Liver (tissue), 8 donors: ENCODE measurements at regions not wholly inside any gene's neighbourhood (a gene's known extent, or its start where the extent isn't known, plus 50 kb on each side); places are given as distances from the start of the nearest gene placed in this dataset.

Experiments
- DNase-seq: peaks from one replicate; pipeline ENCODE4 v3.0.0-alpha.2; 2017; ENCODE audit warnings: low spot score
- H3K27ac ChIP-seq, 2 donors: one replicate each; pipeline ENCODE4 v1.7.0; 2013; ENCODE audit warnings: inconsistent platforms in 2 of 2, low read length in 2 of 2, control low read depth in 1 of 2, low read depth in 1 of 2, mild to moderate bottlenecking in 1 of 2
- H3K27me3 ChIP-seq, 4 donors: one replicate each; pipeline versions ENCODE4 v1.6.1 to v1.7.0; 2013; ENCODE audit warnings: low read length in 3 of 4, inconsistent platforms in 1 of 4, mild to moderate bottlenecking in 1 of 4, moderate library complexity in 1 of 4; ENCODE audit not compliant: control insufficient read depth in 4 of 4, insufficient read depth in 4 of 4
- H3K36me3 ChIP-seq, 4 donors: one replicate each; pipeline versions ENCODE4 v1.6.1 to v1.7.0; 2013; ENCODE audit warnings: low read length in 3 of 4, mild to moderate bottlenecking in 3 of 4, low read depth in 1 of 4, moderate library complexity in 1 of 4; ENCODE audit not compliant: control insufficient read depth in 4 of 4, insufficient read depth in 3 of 4
- H3K4me1 ChIP-seq, 4 donors: one replicate each; pipeline versions ENCODE4 v1.6.1 to v1.7.0; 2013; ENCODE audit warnings: low read length in 3 of 4, mild to moderate bottlenecking in 3 of 4, moderate library complexity in 1 of 4; ENCODE audit not compliant: control insufficient read depth in 4 of 4, insufficient read depth in 4 of 4
- H3K4me3 ChIP-seq, 3 donors: one replicate each; pipeline versions ENCODE4 v1.6.1 to v1.7.0; 2013; ENCODE audit warnings: low read length in 3 of 3, control low read depth in 1 of 3, low read depth in 1 of 3, mild to moderate bottlenecking in 1 of 3
- H3K9ac ChIP-seq, 2 donors: one replicate each; pipeline ENCODE4 v1.7.0; 2013; ENCODE audit warnings: low read length in 2 of 2, mild to moderate bottlenecking in 2 of 2, moderate library complexity in 2 of 2, control low read depth in 1 of 2, low read depth in 1 of 2
- H3K9me3 ChIP-seq, 4 donors: one replicate each; pipeline versions ENCODE4 v1.6.1 to v1.7.0; 2013; ENCODE audit warnings: low read length in 3 of 4; ENCODE audit not compliant: control insufficient read depth in 4 of 4
- FOXA1 ChIP-seq: IDR thresholded peaks from 2 replicates; pipeline ENCODE4 v1.6.1; 2016; ENCODE audit warnings: antibody characterized with exemption
- GABPA ChIP-seq, 2 donors: IDR thresholded peaks in 1 of 2; conservative IDR thresholded peaks in 1 of 2; 2 replicates each; pipeline ENCODE4 v1.6.1; 2016; ENCODE audit warnings: antibody characterized with exemption in 2 of 2, mild to moderate bottlenecking in 1 of 2, moderate library complexity in 1 of 2
- HNF4G ChIP-seq: IDR thresholded peaks from 2 replicates; pipeline ENCODE4 v1.6.1; 2016; ENCODE audit warnings: antibody characterized with exemption
- NR2F2 ChIP-seq: IDR thresholded peaks from 2 replicates; pipeline ENCODE4 v1.6.1; 2016; ENCODE audit warnings: antibody characterized with exemption
- RAD21 ChIP-seq, 2 donors: IDR thresholded peaks; 2 replicates each; pipeline ENCODE4 v1.6.1; 2016; ENCODE audit warnings: antibody characterized with exemption in 2 of 2, mild to moderate bottlenecking in 2 of 2
- SP1 ChIP-seq: IDR thresholded peaks from 2 replicates; pipeline ENCODE4 v1.6.1; 2018; ENCODE audit warnings: antibody characterized with exemption, mild to moderate bottlenecking
- YY1 ChIP-seq: IDR thresholded peaks from 2 replicates; pipeline ENCODE4 v1.6.1; 2016; ENCODE audit warnings: antibody characterized with exemption, mild to moderate bottlenecking
- WGBS: extraction: QIAGEN DNeasy Blood & Tissue Kit; methylation state at CpG from one replicate; pipeline ENCODE4 v1.1.7; 2013; 5-methylcytosine and 5-hydroxymethylcytosine counted together
- TF ChIP-seq, protein P1 (sequence below): IDR thresholded peaks from 2 replicates; pipeline ENCODE4 v1.6.1; 2016; ENCODE audit warnings: antibody characterized with exemption, mild to moderate bottlenecking
- TF ChIP-seq, protein P2 (sequence below): IDR thresholded peaks from 2 replicates; pipeline ENCODE4 v1.6.1; 2016; ENCODE audit warnings: antibody characterized with exemption
- TF ChIP-seq, protein P3 (sequence below): IDR thresholded peaks from 2 replicates; pipeline ENCODE4 v1.6.1; 2016; ENCODE audit warnings: antibody characterized with exemption
- TF ChIP-seq, protein P4 (sequence below): fragments of 150-350 bp; IDR thresholded peaks from 2 replicates; pipeline ENCODE4 v1.5.1; 2017; ENCODE audit warnings: improper control_type of control experiment, low read depth, low read length; ENCODE audit not compliant: missing input control
- donor health status: healthy.
- donor health status: healthy.
- donor health status: healthy.
- donor health status: healthy.
- donor health status: healthy.

DNA sequence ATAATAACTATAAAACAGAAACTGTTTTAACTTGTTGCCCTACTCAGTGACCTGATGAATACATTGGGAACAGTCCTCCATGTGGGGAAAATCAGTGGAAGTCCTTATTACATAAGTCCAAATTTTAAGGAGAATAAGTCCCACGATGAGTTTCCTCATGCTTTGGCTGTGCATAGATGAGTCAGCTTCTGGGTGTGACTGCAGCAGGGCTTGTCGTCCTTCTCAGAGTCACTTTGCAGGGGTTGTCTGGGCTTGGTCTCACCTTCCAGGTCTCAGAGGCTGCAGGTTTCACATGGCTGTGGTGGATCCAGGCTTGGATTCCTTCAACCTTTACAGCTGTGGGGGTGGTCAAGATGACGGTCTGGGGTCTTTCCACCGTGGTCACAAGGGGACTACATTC is 85.6 kb downstream of the SLC25A15 start:
- 98% methylated on average over 4 of the region's 4 CpGs for WGBS
- Histone ChIP-seq H3K27me3 (no peaks in the 10 kb centered on the region), H3K27ac (no peak overlapping the region), H3K4me1 (no peaks in the 10 kb centered on the region), H3K9ac (no peak overlapping the region), H3K9me3 (peaks cover 16 to 32% (median 26%) of the 10 kb centered on the region in 4 donors), H3K36me3 (peaks cover 6 to 34% (median 21%) of the 10 kb centered on the region in 4 donors), H3K4me3 (peak overlapping the region in 2 of 3 donors; percentile 29 to 41)
- no peak for DNase-seq
- TF ChIP-seq, protein P1, sequence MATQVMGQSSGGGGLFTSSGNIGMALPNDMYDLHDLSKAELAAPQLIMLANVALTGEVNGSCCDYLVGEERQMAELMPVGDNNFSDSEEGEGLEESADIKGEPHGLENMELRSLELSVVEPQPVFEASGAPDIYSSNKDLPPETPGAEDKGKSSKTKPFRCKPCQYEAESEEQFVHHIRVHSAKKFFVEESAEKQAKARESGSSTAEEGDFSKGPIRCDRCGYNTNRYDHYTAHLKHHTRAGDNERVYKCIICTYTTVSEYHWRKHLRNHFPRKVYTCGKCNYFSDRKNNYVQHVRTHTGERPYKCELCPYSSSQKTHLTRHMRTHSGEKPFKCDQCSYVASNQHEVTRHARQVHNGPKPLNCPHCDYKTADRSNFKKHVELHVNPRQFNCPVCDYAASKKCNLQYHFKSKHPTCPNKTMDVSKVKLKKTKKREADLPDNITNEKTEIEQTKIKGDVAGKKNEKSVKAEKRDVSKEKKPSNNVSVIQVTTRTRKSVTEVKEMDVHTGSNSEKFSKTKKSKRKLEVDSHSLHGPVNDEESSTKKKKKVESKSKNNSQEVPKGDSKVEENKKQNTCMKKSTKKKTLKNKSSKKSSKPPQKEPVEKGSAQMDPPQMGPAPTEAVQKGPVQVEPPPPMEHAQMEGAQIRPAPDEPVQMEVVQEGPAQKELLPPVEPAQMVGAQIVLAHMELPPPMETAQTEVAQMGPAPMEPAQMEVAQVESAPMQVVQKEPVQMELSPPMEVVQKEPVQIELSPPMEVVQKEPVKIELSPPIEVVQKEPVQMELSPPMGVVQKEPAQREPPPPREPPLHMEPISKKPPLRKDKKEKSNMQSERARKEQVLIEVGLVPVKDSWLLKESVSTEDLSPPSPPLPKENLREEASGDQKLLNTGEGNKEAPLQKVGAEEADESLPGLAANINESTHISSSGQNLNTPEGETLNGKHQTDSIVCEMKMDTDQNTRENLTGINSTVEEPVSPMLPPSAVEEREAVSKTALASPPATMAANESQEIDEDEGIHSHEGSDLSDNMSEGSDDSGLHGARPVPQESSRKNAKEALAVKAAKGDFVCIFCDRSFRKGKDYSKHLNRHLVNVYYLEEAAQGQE = no peak
- TF ChIP-seq FOXA1 = no peak
- no peak for TF ChIP-seq GABPA (IDR thresholded peaks at IDR 0.05 in 1 of 2, conservative IDR thresholded peaks at IDR 0.05 in 1 of 2)
- TF ChIP-seq SP1 = no peak

DNA sequence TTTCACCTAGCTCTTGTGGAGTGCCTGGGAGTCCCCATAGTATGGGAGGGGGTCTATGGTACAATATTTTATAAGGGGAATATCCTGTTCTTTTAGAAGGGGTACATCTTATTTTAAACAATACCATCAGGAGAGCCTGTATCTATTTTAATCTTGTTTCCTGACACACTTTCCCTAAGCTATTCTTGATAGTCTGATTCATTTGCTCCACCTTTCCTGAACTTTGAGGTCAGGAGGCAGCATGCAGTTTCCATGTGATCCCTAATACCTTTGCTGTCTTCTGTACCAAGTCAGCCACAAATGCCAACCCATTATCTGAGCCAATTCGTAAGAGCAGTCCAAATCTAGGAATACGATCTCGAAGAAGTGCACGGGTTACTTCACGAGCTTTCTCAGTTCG is 86.2 kb downstream of the SLC25A15 start:
- peaks cover 16 to 32% (median 26%) of the 10 kb centered on the region in 4 donors for H3K9me3 ChIP-seq

More for the DNA sequence above, 86.2 kb downstream of the SLC25A15 start:
- 98% methylated on average over 6 of the region's 6 CpGs for WGBS
- no peak for DNase-seq
- Histone ChIP-seq H3K36me3 (peaks cover 6 to 34% (median 21%) of the 10 kb centered on the region in 4 donors), H3K4me3 (peak overlapping the region in 1 of 3 donors; percentile 41), H3K9ac (no peak overlapping the region), H3K27ac (no peak overlapping the region), H3K4me1 (no peaks in the 10 kb centered on the region), H3K27me3 (no peaks in the 10 kb centered on the region)
- TF ChIP-seq, protein P2, sequence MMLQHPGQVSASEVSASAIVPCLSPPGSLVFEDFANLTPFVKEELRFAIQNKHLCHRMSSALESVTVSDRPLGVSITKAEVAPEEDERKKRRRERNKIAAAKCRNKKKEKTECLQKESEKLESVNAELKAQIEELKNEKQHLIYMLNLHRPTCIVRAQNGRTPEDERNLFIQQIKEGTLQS = no peak
- TF ChIP-seq, protein P3, sequence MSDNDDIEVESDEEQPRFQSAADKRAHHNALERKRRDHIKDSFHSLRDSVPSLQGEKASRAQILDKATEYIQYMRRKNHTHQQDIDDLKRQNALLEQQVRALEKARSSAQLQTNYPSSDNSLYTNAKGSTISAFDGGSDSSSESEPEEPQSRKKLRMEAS = no peak
- TF ChIP-seq, protein P4, sequence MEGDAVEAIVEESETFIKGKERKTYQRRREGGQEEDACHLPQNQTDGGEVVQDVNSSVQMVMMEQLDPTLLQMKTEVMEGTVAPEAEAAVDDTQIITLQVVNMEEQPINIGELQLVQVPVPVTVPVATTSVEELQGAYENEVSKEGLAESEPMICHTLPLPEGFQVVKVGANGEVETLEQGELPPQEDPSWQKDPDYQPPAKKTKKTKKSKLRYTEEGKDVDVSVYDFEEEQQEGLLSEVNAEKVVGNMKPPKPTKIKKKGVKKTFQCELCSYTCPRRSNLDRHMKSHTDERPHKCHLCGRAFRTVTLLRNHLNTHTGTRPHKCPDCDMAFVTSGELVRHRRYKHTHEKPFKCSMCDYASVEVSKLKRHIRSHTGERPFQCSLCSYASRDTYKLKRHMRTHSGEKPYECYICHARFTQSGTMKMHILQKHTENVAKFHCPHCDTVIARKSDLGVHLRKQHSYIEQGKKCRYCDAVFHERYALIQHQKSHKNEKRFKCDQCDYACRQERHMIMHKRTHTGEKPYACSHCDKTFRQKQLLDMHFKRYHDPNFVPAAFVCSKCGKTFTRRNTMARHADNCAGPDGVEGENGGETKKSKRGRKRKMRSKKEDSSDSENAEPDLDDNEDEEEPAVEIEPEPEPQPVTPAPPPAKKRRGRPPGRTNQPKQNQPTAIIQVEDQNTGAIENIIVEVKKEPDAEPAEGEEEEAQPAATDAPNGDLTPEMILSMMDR = no peak
- TF ChIP-seq NR2F2 (no peak), HNF4G (no peak), RAD21 (IDR thresholded peaks at IDR 0.05) (no peak), FOXA1 (no peak), GABPA (IDR thresholded peaks at IDR 0.05 in 1 of 2, conservative IDR thresholded peaks at IDR 0.05 in 1 of 2) (no peak), YY1 (no peak)
- TF ChIP-seq, protein P1 = no peak
